GM21528 (cell line): ENCODE measurements at regions not wholly inside any gene's neighbourhood (a gene's known extent, or its start where the extent isn't known, plus 50 kb on each side); places are given as distances from the start of the nearest gene placed in this dataset.

ENCODE experiments used
- ATAC-seq: cut with Tn5 transposase; IDR thresholded peaks from one replicate; pipeline ENCODE4 v1.9.1; 2021; ENCODE audit warnings: mild to moderate bottlenecking, moderate library complexity; ENCODE audit not compliant: unreplicated experiment, low FRiP score

GRCh38 chr10:57815949-57816348 lies 451.7 kb downstream of the IPMK start:
- no peak for ATAC-seq

DNA sequence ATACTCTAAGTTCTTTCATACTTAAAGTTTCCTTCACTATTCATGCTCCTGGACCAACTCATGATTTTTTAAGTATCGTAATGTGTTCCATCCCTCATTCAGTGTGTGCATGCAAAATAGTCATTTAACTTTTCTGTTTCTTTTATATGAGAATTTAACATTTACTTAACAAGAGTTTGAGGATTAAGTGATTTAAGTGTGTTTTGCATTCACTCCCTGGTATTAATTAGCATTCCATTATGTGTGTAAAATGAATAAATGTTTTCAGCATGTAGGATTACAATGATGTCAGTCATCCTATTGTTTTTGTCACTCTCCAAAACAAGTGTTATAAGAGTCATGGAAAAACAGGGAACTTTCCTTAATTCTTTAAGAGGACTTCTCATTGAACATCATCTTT lies 457.7 kb downstream of the IPMK start:
- ATAC-seq: no peak

- ATAC-seq: no peak
These were observed 459.8 kb downstream of the IPMK start for GRCh38 chr10:57807906-57808305.

DNA sequence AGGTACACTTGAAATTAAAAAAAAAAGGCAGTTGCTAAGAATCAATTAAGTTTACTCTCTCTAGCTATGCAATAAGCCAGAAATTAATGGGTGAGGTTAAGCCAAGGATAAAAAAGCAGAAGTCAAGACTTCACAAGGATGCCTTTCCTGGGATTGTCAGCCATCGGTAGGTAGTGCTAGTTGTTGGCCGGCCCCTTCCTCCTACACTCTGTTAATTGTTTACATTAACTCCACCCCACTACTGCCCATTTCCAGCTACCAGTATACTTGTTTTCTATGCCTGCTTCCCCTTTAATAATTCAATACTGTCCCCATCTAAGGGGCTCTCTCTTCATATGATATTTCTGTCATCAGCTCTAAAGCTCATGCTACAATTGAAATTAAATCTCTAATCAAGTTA lies 461.0 kb downstream of the IPMK start:
- ATAC-seq: no peak

DNA sequence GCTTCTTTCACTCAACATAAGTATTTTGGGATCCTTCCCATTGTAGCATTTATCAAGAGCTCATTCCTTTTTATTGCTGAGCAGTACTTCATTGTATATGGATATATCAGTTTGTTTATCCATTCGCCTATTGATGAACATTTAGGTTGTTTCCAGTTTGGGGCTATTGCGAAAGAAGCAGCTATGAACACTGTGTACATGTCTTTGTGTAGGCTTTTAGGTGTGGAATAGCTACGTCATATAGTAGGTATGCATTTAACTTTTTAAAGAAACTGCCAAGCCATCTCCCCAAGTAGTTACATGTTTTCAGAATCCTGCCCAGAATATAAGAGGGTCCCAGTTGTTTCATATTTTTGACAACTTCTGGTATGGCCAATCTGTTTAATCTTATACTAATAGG lies 468.1 kb downstream of the IPMK start:
- ATAC-seq: no peak

DNA sequence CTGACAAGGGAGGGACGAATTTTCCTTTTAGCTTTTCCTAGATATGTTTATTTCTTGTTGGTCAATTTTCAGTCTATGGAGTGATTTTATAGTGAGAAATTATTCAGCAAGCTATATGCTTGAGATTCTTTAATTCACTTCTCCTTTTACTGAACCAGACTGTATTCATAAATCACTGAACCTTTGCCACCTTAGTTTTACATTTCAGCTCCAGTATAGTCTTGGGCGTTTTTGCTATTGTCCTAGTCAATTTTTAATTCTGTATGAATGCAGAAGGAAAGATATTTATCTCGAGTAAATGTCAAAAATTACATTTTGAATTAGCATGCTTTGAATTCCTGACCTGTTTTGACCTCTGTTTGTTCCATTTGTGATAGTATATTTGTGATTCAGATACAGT lies 468.9 kb downstream of the IPMK start:
- ATAC-seq: no peak

GRCh38 chr10:57791546-57791945 lies 476.1 kb downstream of the IPMK start:
- ATAC-seq: no peak

DNA sequence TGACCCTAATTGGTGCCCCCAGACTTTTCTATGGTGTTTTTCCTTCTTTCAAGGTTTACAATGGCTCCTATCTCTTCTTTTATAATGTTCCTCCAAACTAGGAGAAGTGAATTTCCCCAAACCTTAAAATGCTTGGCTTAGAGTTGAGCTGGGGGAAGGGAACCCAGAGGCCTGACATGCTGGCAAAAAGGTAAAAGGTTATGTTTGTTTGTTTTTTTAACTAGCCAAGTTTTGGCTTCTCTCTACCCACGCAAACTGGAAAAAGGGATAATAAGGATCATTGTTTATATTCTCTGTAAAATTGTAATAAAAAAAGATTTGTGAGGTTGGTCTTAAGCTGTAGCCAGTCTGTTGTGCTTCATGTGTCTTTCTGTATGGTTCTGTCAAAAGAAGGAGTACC lies 477.0 kb downstream of the IPMK start:
- ATAC-seq: no peak

- ATAC-seq: no peak
These were observed 479.6 kb downstream of the IPMK start for GRCh38 chr10:57788117-57788516.

DNA sequence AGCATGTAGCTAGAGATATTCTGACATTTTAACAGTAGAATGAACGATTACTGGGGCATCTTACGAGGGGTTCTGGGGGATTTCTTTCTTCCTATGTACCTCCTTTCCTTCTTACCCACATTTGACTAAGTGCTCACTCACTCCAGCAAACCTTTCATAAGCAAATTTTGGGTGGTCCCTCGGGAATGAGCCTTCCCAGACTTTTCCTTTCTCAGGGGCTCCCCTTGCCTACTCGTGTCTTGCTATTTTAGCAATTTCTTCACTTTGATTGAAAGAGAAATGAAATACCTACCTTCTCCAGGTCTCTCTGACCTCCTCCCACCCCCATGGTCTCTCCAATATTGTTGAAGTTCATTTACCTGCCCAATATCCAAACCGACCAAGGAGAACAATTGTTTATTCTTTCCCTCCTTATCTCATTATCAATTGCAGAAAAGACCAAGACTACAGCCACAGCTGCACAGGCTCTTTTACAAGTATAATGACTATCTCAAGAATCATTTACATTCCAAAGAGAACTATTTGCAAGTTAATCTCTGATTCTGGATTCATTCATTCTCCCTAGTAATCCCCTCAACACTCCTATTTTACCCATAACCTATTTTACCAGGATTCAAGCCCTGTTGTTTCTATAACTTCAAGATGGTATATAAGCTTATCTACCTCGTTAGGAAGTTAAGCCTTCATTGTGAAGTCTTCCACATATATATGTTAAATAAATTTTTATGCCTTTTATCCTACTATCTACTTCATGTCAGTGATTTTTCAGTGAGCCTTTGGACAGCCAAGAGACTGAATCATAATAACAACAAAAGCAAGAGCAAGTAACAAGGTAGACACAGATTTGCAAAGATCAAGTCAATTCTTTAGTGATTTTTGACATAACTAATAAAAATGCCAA lies 480.6 kb downstream of the IPMK start:
- no peak for ATAC-seq

GRCh38 chr10:57786331-57786730 lies 481.4 kb downstream of the IPMK start:
- ATAC-seq: no peak

- no peak for ATAC-seq
These were observed 482.1 kb downstream of the IPMK start for GRCh38 chr10:57785546-57785945.

GRCh38 chr10:57785068-57785467 lies 482.6 kb downstream of the IPMK start:
- no peak for ATAC-seq

DNA sequence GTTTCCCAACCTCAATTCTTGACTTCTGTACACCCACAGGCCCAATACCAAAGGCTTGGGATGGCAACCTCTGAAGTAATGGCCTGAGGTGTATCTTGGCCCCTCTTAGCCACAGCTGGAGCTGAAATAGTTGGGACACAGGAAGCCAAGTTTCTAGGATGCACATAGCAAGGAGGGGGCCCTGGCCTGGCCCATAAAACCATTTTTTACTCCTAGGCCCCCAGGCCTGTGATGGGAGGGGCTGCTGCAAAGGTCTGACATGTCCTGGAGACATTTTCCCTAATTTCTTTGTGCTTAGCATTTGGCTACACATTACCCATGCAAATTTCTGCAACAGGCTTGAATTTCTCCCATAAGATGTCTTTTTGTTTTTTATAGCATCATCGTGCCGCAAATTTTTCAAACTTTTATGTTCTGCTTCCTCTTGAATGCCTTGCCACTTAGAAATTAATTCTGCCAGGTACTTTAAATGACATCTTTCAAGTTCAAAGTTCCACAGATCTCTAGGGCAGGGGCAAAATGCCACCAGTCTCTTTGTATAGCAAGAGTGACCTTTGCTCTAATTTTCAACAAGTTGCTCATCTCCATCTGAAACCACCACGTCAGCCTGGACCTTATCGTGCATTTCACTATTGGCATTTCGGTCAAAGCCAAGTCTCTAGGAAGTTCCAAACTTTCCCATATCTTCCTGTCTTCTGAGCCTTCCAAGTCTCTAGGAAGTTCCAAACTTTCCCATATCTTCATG lies 490.8 kb downstream of the IPMK start:
- ATAC-seq: no peak

DNA sequence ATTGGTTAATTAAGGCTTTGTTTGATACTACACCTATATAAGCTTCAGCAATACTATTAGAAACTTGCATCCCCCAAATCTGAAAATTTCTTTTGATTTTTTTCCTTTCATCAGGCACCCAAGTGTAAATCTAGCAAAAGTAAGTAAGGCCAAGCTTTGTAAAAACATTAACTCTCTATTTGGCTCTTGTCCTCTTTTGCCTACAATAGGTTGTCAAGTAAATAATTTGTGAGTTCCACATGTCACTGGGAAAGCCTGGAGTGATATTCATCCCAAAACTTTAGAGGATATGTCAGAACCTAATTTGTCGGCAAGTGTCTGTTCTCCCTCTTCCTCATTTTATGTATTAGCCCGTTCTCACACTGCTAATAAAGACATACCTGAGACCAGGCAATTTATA lies 492.4 kb downstream of the IPMK start:
- ATAC-seq: no peak

- no peak for ATAC-seq
These were observed 498.4 kb downstream of the IPMK start for GRCh38 chr10:57769298-57769697.

DNA sequence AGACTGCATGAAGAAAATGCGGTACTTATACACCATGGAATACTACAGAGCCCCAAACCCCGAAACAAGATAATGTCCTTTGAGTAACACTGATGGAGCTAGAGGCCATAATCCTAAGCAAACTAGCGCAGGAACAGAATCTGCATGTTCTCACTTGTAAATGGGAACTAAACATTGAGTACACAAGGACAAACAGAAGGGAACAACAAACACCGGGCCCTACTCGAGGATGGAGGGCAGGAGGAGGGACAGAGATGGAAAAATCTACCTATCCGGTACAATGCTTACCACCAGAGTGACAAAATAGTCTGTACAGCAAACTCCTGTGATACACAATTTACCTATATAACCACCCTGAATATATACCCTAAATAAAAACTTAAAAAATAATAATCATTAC lies 507.9 kb downstream of the IPMK start:
- ATAC-seq: no peak

GRCh38 chr10:57754803-57755202 lies 512.9 kb downstream of the IPMK start:
- ATAC-seq: no peak

DNA sequence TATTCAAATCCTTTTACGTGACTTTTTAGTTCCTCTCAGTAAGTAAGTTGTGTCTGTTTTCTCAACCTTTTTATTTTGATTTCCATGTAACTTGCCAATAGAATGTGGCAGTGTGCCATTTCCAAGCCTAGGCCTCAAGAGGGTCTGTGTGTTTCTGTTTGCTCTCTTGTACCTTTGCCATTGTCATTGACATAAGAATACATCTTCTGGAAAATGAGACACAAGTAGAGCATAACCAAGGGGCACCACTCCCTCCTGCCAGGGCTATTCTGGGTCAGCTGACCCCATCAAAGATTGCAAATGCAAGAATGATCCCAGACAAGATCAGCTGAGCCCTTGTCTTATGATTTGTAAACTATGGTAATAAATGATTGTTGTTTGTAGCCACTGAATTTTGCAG lies 524.0 kb downstream of the IPMK start:
- no peak for ATAC-seq

GRCh38 chr10:57741751-57742150 lies 525.9 kb downstream of the IPMK start:
- no peak for ATAC-seq

DNA sequence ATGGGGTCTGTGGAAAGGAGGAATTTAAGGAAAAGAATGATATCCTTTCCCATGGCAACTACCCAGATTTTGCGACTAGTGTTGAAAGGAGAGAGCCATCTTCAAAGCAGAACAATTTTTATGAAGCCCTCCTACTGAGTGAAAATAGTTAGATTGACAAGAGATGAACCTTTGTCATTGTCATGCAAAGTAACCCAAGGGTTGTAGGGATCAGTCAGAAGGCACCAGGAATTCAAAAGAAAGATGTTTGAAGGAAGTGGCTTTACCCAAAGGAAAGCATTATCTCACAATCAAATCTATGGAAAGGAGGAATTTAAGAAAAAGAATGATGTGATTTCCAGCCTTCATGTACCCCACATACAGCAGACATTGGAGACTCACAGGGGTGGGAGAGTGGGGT lies 544.4 kb downstream of the IPMK start:
- no peak for ATAC-seq

- ATAC-seq: no peak
These were observed 550.8 kb downstream of the IPMK start for GRCh38 chr10:57716884-57717283.
